HEK293 (cell line): ENCODE measurements at regions not wholly inside any gene's neighbourhood (a gene's known extent, or its start where the extent isn't known, plus 50 kb on each side); places are given as distances from the start of the nearest gene placed in this dataset.

ENCODE experiments used
- CTCF ChIA-PET: fragments of 350-600 bp; formaldehyde crosslinking; extraction: SDS; loops from one replicate; lab custom pipeline; 2021; ENCODE audit warnings: antibody characterized with exemption; lab: Yijun Ruan, JAX
- POLR2A ChIA-PET: fragments of 300-600 bp; formaldehyde crosslinking; extraction: SDS; loops from one replicate; lab custom pipeline; 2020; ENCODE audit warnings: antibody characterized with exemption, inconsistent platforms; lab: Yijun Ruan, JAX
- H3K27ac ChIP-seq: fragments of 200-500 bp; sonication (Bioruptor generic); 2 replicates; pipeline ENCODE4 v1.5.1; 2014; ENCODE audit warnings: low read depth, low read length, control low read depth, inconsistent platforms; ENCODE audit errors: extremely low read depth
- H3K36me3 ChIP-seq, 2 experiments: fragments of 200-500 bp in 1 of 2; sonication (Bioruptor generic) in 1 of 2; 1 replicate in 1 of 2; 2 replicates in 1 of 2; pipeline ENCODE4 v1.5.1; 2014 to 2017; ENCODE audit warnings: inconsistent platforms in 2 of 2, low read length in 2 of 2; ENCODE audit not compliant: control insufficient read depth in 2 of 2, insufficient read depth in 1 of 2
- H3K4me1 ChIP-seq: fragments of 200-500 bp; sonication (Bioruptor generic); 2 replicates; pipeline ENCODE4 v1.5.1; 2014; ENCODE audit warnings: mild to moderate bottlenecking, low read length, inconsistent platforms; ENCODE audit not compliant: control insufficient read depth, insufficient read depth
- H3K4me3 ChIP-seq: 2 replicates; pipeline ENCODE4 v1.5.1; 2011; ENCODE audit warnings: low read depth, mild to moderate bottlenecking, control low read depth, low read length, moderate library complexity
- H3K9me3 ChIP-seq: fragments of 200-500 bp; sonication (Bioruptor generic); 2 replicates; pipeline ENCODE4 v1.5.1; 2014; ENCODE audit warnings: low read depth, low read length, inconsistent platforms; ENCODE audit not compliant: control insufficient read depth, insufficient read depth
- CTCF ChIP-seq: fragments of 450-650 bp; formaldehyde crosslinking; IDR thresholded peaks from 2 replicates; pipeline ENCODE4 v1.5.1; 2016; ENCODE audit warnings: missing biosample characterization, missing genetic modification characterization
- GLI2 ChIP-seq: fragments of 450-650 bp; formaldehyde crosslinking; IDR thresholded peaks from 2 replicates; pipeline ENCODE4; 2017; ENCODE audit warnings: missing biosample characterization, missing genetic modification characterization, low read depth, borderline replicate concordance
- GLI4 ChIP-seq: fragments of 450-650 bp; formaldehyde crosslinking; IDR thresholded peaks from 2 replicates; pipeline ENCODE4 v1.5.1; 2016; ENCODE audit warnings: missing biosample characterization, missing genetic modification characterization
- INSM2 ChIP-seq: fragments of 450-650 bp; formaldehyde crosslinking; IDR thresholded peaks from 2 replicates; pipeline ENCODE4 v1.5.1; 2016; ENCODE audit warnings: missing biosample characterization, missing genetic modification characterization
- KLF16 ChIP-seq: fragments of 450-650 bp; formaldehyde crosslinking; IDR thresholded peaks from 2 replicates; pipeline ENCODE4 v1.5.1; 2017; ENCODE audit warnings: missing biosample characterization, missing genetic modification characterization
- MYNN ChIP-seq: fragments of 450-650 bp; formaldehyde crosslinking; IDR thresholded peaks from 2 replicates; pipeline ENCODE4 v1.5.1; 2016; ENCODE audit warnings: missing biosample characterization, missing genetic modification characterization, borderline replicate concordance
- MZF1 ChIP-seq: fragments of 450-650 bp; formaldehyde crosslinking; IDR thresholded peaks from 2 replicates; pipeline ENCODE4 v1.5.1; 2017; ENCODE audit warnings: missing biosample characterization, missing genetic modification characterization, borderline replicate concordance
- SCRT2 ChIP-seq: fragments of 450-650 bp; formaldehyde crosslinking; IDR thresholded peaks from 2 replicates; pipeline ENCODE4 v1.5.1; 2016; ENCODE audit warnings: missing biosample characterization, missing genetic modification characterization
- SETDB1 ChIP-seq: IDR thresholded peaks from one replicate; pipeline ENCODE4 v1.6.1; 2017; ENCODE audit warnings: mild to moderate bottlenecking, low read length, moderate library complexity, mixed read lengths; ENCODE audit not compliant: insufficient read length
- ZBTB11 ChIP-seq: fragments of 450-650 bp; formaldehyde crosslinking; conservative IDR thresholded peaks from 2 replicates; pipeline ENCODE4 v1.5.1; 2016; ENCODE audit warnings: low read depth, missing biosample characterization, missing genetic modification characterization
- ZBTB20 ChIP-seq: fragments of 450-650 bp; formaldehyde crosslinking; IDR thresholded peaks from 2 replicates; pipeline ENCODE4 v1.5.1; 2016; ENCODE audit warnings: missing biosample characterization, missing genetic modification characterization
- ZFP37 ChIP-seq: fragments of 450-650 bp; formaldehyde crosslinking; IDR thresholded peaks from 2 replicates; pipeline ENCODE4 v1.5.1; 2016; ENCODE audit warnings: missing biosample characterization, missing genetic modification characterization
- ZNF16 ChIP-seq: fragments of 450-650 bp; formaldehyde crosslinking; IDR thresholded peaks from 2 replicates; pipeline ENCODE4 v1.5.1; 2016; ENCODE audit warnings: low read depth, missing biosample characterization, missing genetic modification characterization
- ZNF169 ChIP-seq: fragments of 450-650 bp; formaldehyde crosslinking; IDR thresholded peaks from 2 replicates; pipeline ENCODE4 v1.5.1; 2016; ENCODE audit warnings: missing biosample characterization, missing genetic modification characterization
- ZNF18 ChIP-seq: fragments of 450-650 bp; formaldehyde crosslinking; IDR thresholded peaks from 2 replicates; pipeline ENCODE4 v1.5.1; 2016; ENCODE audit warnings: missing biosample characterization, missing genetic modification characterization
- ZNF214 ChIP-seq: fragments of 450-650 bp; formaldehyde crosslinking; IDR thresholded peaks from 2 replicates; pipeline ENCODE4 v1.5.1; 2017; ENCODE audit warnings: missing biosample characterization, mild to moderate bottlenecking, missing genetic modification characterization, borderline replicate concordance
- ZNF221 ChIP-seq: fragments of 450-650 bp; formaldehyde crosslinking; IDR thresholded peaks from 2 replicates; pipeline ENCODE4 v1.5.1; 2017; ENCODE audit warnings: missing biosample characterization, missing genetic modification characterization, borderline replicate concordance
- ZNF391 ChIP-seq: fragments of 450-650 bp; formaldehyde crosslinking; IDR thresholded peaks from 2 replicates; pipeline ENCODE4 v1.5.1; 2016; ENCODE audit warnings: low read depth, missing biosample characterization, missing genetic modification characterization, borderline replicate concordance
- ZNF394 ChIP-seq: fragments of 450-650 bp; formaldehyde crosslinking; IDR thresholded peaks from 2 replicates; pipeline ENCODE4 v1.5.1; 2016; ENCODE audit warnings: missing biosample characterization, missing genetic modification characterization, mild to moderate bottlenecking, moderate library complexity, borderline replicate concordance
- ZNF473 ChIP-seq: fragments of 450-650 bp; formaldehyde crosslinking; IDR thresholded peaks from 2 replicates; pipeline ENCODE4 v1.5.1; 2017; ENCODE audit warnings: missing biosample characterization, missing genetic modification characterization
- ZNF488 ChIP-seq: fragments of 450-650 bp; formaldehyde crosslinking; IDR thresholded peaks from 2 replicates; pipeline ENCODE4 v1.5.1; 2016; ENCODE audit warnings: missing biosample characterization, missing genetic modification characterization
- ZNF514 ChIP-seq: fragments of 450-650 bp; formaldehyde crosslinking; IDR thresholded peaks from 2 replicates; pipeline ENCODE4 v1.5.1; 2016; ENCODE audit warnings: missing biosample characterization, missing genetic modification characterization
- ZNF530 ChIP-seq: fragments of 450-650 bp; formaldehyde crosslinking; IDR thresholded peaks from 2 replicates; pipeline ENCODE4 v1.5.1; 2016; ENCODE audit warnings: low read depth, missing biosample characterization, missing genetic modification characterization
- ZNF558 ChIP-seq: fragments of 450-650 bp; formaldehyde crosslinking; IDR thresholded peaks from 2 replicates; pipeline ENCODE4 v1.5.1; 2016; ENCODE audit warnings: missing biosample characterization, missing genetic modification characterization
- ZNF707 ChIP-seq: fragments of 450-650 bp; formaldehyde crosslinking; IDR thresholded peaks from 2 replicates; pipeline ENCODE4 v1.5.1; 2016; ENCODE audit warnings: missing biosample characterization, missing genetic modification characterization
- ZNF785 ChIP-seq: fragments of 450-650 bp; formaldehyde crosslinking; IDR thresholded peaks from 2 replicates; pipeline ENCODE4 v1.5.1; 2016; ENCODE audit warnings: missing biosample characterization, missing genetic modification characterization
- ZSCAN4 ChIP-seq: fragments of 450-650 bp; formaldehyde crosslinking; IDR thresholded peaks from 2 replicates; pipeline ENCODE4 v1.5.1; 2017; ENCODE audit warnings: missing biosample characterization, missing genetic modification characterization

GRCh38 chr1:88163187-88163586, 520.9 kb upstream of the PKN2 start:
- Histone ChIP-seq H3K36me3 (no peaks in the 10 kb centered on the region), H3K4me1 (no peaks in the 10 kb centered on the region), H3K4me3 (no peak overlapping the region), H3K9me3 (no peaks in the 10 kb centered on the region), H3K27ac (no peak overlapping the region)
- CTCF ChIA-PET = interaction anchor here (0.5 to 1.2 kb wide), 3 partner anchors 10 to 411 kb away, joined by 3 read pairs; no protein-coding TSS in a partner anchor
- no peak for TF ChIP-seq ZNF214 (tag by site-specific recombination)
- TF ChIP-seq ZSCAN4 (tag by site-specific recombination) = no peak
- no peak for TF ChIP-seq KLF16 (tag by site-specific recombination)
- TF ChIP-seq ZNF16 (tag by site-specific recombination) = no peak
- no peak for TF ChIP-seq CTCF (tag by site-specific recombination)
- no peak for TF ChIP-seq ZBTB20 (tag by site-specific recombination)
- TF ChIP-seq SCRT2 (tag by site-specific recombination) = no peak
- TF ChIP-seq ZNF530 (tag by site-specific recombination) = no peak
- TF ChIP-seq ZFP37 (tag by site-specific recombination) = no peak
- no peak for TF ChIP-seq GLI4 (tag by site-specific recombination)
- TF ChIP-seq ZNF18 (tag by site-specific recombination) = no peak
- no peak for TF ChIP-seq SETDB1
- TF ChIP-seq ZNF221 (tag by site-specific recombination) = no peak
- no peak for TF ChIP-seq ZNF558 (tag by site-specific recombination)
- TF ChIP-seq GLI2 (tag by site-specific recombination) = no peak
- TF ChIP-seq ZNF169 = no peak
- no peak for TF ChIP-seq ZNF707
- TF ChIP-seq ZNF394 (tag by site-specific recombination) = no peak
- no peak for TF ChIP-seq ZNF514 (tag by site-specific recombination)
- POLR2A ChIA-PET = no interaction called here

- Histone ChIP-seq H3K27ac (no peak overlapping the region), H3K4me1 (no peaks in the 10 kb centered on the region), H3K9me3 (no peaks in the 10 kb centered on the region), H3K4me3 (no peak overlapping the region), H3K36me3 (no peaks in the 10 kb centered on the region)
- ChIA-PET CTCF (no interaction called here), POLR2A (no interaction called here)
- TF ChIP-seq ZNF514 (tag by site-specific recombination) (no peak), ZNF391 (tag by site-specific recombination) (no peak), ZNF785 (tag by site-specific recombination) (no peak), ZBTB11 (tag by site-specific recombination) (no peak), INSM2 (tag by site-specific recombination) (no peak), MYNN (tag by site-specific recombination) (no peak), MZF1 (tag by site-specific recombination) (no peak), ZNF488 (tag by site-specific recombination) (no peak), ZNF473 (no peak)
Measured at GRCh38 chr1:88168126-88168525, 515.9 kb upstream of the PKN2 start.
